CD4-positive, alpha-beta T cell treated with Interleukin-2 at 100 ng/mL for 4 hours (primary cell): ENCODE measurements at regions not wholly inside any gene's neighbourhood (a gene's known extent, or its start where the extent isn't known, plus 50 kb on each side); places are given as distances from the start of the nearest gene placed in this dataset.

Experiments
- DNase-seq: peaks from one replicate; pipeline ENCODE4 v3.0.0-alpha.2; 2020; ENCODE audit warnings: low spot score

DNA sequence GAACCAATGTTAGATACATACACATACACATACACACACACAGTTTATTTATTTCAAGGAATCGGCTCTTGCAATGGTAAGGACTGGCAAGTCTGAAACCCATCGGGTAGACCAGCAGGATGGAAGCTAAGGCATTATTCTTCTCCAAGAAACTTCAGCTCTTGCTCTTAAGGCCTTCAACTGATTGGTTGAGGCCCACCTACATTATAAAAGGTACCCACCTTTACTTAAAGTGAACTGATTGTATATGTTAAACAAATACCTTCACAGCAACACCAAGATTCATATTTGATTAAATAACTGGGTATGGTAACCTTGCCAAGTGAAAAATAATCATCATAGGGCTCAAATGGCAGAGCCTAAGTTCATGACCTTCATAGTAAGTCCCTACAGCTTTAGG lies 695.5 kb downstream of the BCL11B start:
- DNase-seq = no peak

GRCh38 chr14:98578204-98578603 lies 693.8 kb downstream of the BCL11B start:
- no peak for DNase-seq

- no peak for DNase-seq
These were observed 692.9 kb downstream of the BCL11B start for GRCh38 chr14:98579140-98579539.

- peak; percentile 18 for DNase-seq
These were observed 691.8 kb downstream of the BCL11B start for GRCh38 chr14:98580131-98580678.

GRCh38 chr14:98582276-98582675 lies 689.7 kb downstream of the BCL11B start:
- no peak for DNase-seq

DNA sequence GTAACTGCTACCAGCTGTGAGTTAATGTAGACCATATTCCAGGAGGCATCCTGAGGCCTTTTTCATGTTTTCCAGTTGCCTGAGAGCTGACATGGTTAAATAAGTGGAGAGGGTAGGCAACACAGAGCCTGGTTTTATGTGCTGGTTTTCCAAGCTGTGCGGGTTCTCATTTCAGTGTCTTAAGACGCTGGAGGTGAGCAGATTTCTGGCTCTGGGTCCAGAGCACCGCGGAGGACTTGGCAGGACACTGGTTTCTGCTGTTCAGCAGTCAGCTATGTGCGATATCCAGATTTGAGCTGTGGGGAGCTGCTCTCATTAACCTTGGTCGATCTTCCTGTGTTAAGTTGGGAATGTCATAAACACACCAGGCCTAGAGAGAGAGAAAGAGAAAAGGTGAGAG lies 680.8 kb downstream of the BCL11B start:
- DNase-seq = no peak

- no peak for DNase-seq
These were observed 679.3 kb downstream of the BCL11B start for GRCh38 chr14:98592611-98593170.

GRCh38 chr14:98593361-98593761 lies 678.6 kb downstream of the BCL11B start:
- no peak for DNase-seq

GRCh38 chr14:98594156-98594555 lies 677.8 kb downstream of the BCL11B start:
- no peak for DNase-seq

GRCh38 chr14:98598576-98598975 lies 673.4 kb downstream of the BCL11B start:
- DNase-seq = no peak

DNA sequence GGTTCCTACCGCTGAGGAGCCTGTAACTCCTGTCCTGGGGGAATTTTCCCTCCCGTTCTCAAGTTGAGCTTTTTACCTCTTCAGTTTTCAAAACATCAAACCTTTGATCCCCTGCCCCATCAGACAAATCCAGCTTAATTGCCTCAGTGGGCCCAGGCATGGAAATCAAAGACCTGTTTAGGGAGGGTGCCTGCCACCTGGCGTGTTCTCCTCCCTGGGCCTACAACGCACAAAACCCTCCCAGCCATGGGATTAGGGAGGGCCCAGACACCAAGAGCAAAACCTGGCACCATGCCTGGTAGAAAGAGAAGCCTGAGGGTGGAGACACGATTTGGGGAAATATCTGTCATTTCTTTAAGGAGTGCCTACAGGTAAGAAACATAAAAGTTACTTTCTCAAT lies 672.9 kb downstream of the BCL11B start:
- no peak for DNase-seq

DNA sequence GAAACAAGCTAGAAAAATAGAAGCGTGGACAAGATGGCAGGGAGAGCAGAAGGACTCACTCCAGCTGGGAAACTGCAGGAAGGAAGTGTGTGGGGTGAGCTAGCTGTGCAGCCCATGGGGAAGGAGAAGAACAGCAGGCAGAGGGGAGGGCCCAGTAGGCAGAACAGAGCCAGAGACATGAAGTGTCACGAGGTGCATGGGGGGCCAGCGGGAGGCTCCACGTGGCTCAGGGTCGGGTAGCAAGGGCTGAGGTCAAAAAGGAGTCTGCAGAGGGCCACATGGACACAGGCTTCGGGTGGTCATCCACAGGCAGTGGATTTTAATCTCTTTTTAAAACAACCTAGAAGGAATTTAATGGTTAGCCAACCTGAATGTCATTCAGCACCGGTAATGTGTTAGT lies 669.0 kb downstream of the BCL11B start:
- no peak for DNase-seq

DNA sequence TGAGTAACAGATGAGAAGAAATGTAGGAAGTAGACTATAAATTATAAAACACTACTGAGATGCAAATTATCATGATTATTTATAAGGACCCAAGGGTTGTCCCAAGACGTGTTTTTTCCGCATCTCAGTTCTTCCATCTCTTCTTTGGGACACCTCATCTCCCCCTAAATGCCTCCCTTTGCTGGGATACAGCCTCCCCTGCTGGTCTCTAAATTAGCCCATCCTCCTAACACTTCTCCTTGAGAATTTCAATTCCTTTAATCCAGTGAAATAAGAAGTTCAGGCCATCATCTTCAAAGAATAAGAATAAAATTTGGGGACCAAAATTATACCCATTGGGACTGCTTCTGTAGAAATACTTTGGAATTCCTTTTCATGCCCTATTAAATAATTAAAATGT lies 667.0 kb downstream of the BCL11B start:
- no peak for DNase-seq

- no peak for DNase-seq
These were observed 665.9 kb downstream of the BCL11B start for GRCh38 chr14:98606041-98606640.

GRCh38 chr14:98606816-98607215 lies 665.2 kb downstream of the BCL11B start:
- DNase-seq = no peak

DNA sequence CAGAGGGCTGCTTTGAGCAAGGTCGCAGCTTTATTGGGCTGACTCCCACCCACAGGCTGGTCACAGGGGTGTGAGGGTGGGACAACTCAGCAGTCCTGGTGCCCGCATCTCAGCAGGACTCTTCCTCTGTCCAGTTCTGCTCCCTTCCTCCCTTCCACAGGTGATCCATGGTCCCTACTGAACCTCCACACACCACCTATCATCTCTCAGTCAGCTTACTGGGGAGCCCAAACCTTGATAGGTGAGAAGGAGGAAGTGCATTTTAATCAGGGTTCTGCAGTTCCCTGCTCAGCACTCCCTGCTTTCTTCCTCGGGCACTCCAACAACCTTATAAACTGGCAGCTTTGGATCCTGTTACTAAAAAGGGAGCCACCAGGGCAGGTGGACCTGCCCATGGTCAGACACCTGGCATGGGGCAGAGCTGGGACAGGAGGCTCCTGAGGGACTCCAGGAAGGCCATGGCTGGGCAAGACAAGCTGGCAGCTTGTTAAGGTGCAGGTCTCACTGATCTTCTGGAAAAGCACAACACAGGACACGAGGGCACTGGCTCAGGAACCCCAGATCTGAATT lies 664.6 kb downstream of the BCL11B start:
- no peak for DNase-seq

DNA sequence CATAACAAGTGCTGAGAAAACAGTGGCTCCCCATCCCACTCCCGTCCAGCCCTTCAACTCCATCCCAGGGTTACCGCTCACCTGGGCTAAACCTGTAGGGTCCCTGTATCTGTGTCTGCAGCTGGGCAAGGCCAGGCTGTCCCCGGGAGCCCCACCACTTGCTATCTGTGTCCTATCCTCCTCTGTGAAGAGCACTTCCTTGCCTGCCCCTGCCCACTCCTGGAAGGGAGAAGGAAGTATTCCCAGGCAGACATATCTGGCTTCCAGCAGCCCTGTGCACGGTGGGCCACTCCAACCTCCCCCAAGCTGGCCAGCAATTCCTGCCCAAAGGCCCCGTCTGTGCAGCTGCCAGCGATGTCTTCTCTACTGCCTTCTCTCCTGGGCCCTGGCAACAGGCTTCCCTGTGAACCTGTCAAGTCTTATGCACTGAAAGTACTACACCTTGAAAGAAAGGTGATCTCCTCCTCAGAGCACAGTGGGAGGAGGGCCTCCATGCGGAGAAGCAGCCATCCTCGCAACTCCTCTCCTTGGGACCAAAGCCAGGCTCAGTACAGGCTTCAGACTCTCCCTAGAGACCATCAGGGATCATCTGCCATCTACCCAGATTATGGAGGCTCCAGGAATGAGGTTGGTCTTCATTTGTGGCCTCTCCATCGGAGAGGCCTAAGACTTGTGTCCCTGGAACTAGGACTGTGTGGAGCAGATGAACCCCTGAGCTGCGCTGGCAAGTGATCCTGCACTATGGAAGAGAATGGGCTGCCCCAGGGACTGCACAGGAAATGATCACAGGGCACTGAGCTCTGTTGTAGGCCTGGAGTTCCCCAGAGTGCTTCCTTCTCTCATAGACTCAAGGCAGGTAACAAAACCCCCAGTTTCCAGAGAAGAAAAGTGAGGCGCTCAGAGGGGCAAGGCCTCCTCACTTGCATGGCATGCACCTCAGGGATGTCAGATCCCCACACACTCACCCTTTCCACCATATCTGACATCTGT lies 663.6 kb downstream of the BCL11B start:
- DNase-seq = no peak

DNA sequence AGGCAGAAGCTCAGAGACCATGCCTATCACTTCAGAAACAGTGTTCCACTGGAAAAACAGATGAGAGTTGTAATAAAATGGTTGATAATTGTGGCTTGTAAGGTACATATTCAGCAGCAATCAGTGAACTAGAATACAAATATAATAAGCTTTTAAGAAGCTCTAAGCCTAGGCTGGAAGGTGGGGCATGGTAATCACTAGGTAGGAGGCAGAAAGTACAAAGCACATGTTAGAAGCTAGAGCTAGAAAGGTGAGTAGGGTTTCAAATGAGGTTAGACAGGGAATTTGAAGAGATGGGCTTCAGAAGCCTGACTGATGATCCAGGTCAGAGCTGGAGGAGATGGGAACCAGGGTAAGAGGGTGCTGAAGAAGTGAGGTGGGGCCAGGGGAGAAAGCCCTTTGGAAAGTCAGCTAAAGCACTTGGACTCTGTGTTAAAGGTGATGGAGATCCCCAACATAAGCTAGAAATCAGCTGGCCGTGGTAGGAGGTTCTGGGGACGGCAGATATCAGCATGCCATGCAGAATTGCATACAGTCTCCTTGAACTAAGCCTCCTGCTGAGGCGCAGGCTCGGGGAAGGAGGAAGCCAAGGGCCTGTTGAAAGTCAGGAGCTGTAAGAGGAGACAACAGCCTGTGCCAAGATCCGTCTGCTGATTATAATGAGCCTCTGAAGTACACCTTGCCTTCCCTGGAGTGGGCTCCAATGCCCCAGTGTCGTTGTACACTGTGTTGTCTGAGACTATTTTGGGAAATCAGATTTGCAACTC lies 659.4 kb downstream of the BCL11B start:
- no peak for DNase-seq

DNA sequence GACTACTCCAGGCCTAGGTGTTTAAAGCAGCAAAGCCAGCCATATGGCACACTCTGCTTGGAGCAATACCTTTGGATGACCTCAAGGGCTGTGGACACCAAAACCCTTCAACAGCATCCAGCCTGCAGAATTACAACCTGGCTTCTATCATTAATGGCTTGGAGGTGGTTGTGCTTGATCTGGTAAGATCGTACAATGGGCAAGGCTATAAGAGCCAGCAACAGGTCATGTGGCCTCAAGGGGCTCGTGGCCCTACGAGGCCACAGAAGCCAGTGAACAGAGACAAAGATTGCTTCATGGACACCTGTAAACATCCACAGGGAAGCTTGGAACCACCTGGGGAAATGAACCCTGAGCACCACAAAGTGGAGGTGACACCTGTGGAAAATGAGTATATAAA lies 657.3 kb downstream of the BCL11B start:
- DNase-seq = no peak

- no peak for DNase-seq
These were observed 649.6 kb downstream of the BCL11B start for GRCh38 chr14:98622208-98623051.
